C4-2B (cell line): ENCODE measurements at regions not wholly inside any gene's neighbourhood (a gene's known extent, or its start where the extent isn't known, plus 50 kb on each side); places are given as distances from the start of the nearest gene placed in this dataset.

Source experiments
- CTCF ChIP-seq: fragments of 450-650 bp; conservative IDR thresholded peaks from 2 replicates; pipeline ENCODE4 v1.5.1; 2017; ENCODE audit warnings: mild to moderate bottlenecking
- ZFX ChIP-seq: fragments of 450-650 bp; IDR thresholded peaks from 2 replicates; pipeline ENCODE4 v1.6.1; 2017

GRCh38 chrX:22922961-22923360 lies 76.8 kb upstream of the DDX53 start:
- TF ChIP-seq CTCF (no peak), ZFX (no peak)
